ENCODE measurements at regions not wholly inside any gene's neighbourhood (a gene's known extent, or its start where the extent isn't known, plus 50 kb on each side); places are given as distances from the start of the nearest gene placed in this dataset.
A peak's percentile ranks its signal among the peaks of the same experiment; 100 is the strongest.
"Not testable (repeated sequence)": the region's sequence is repeated elsewhere in the genome, so short reads cannot be mapped to it uniquely, and the experiment has no call there.

GRCh38 chr6:160818934-160819333, 116.9 kb downstream of the PLG start:
- intact Hi-C loops (cut with micrococcal nuclease), result no loop called here
- ChIA-PET CTCF (no interaction called here), POLR2A (interaction anchor here (0.9 kb wide), 1 partner anchor 53 kb away, joined by 3 read pairs; no protein-coding TSS in a partner anchor)
- Mint-ChIP-seq H3K36me3 (ENCODE audit: insufficient read depth, unreplicated experiment) (no peaks in the 10 kb centered on the region), H3K9me3 (ENCODE audit: unreplicated experiment) (no peaks in the 10 kb centered on the region), H3K27me3 (ENCODE audit: insufficient read depth, unreplicated experiment) (no peaks in the 10 kb centered on the region), H3K4me1 (ENCODE audit: insufficient read depth, unreplicated experiment) (no peaks in the 10 kb centered on the region), H3K4me3 (ENCODE audit: unreplicated experiment) (no peak overlapping the region), H3K27ac (ENCODE audit: low read depth, unreplicated experiment) (no peak overlapping the region)
- no peak for DNase-seq (ENCODE audit: unreplicated experiment)
- TF ChIP-seq, protein P1, sequence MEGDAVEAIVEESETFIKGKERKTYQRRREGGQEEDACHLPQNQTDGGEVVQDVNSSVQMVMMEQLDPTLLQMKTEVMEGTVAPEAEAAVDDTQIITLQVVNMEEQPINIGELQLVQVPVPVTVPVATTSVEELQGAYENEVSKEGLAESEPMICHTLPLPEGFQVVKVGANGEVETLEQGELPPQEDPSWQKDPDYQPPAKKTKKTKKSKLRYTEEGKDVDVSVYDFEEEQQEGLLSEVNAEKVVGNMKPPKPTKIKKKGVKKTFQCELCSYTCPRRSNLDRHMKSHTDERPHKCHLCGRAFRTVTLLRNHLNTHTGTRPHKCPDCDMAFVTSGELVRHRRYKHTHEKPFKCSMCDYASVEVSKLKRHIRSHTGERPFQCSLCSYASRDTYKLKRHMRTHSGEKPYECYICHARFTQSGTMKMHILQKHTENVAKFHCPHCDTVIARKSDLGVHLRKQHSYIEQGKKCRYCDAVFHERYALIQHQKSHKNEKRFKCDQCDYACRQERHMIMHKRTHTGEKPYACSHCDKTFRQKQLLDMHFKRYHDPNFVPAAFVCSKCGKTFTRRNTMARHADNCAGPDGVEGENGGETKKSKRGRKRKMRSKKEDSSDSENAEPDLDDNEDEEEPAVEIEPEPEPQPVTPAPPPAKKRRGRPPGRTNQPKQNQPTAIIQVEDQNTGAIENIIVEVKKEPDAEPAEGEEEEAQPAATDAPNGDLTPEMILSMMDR (IDR thresholded peaks at IDR 0.05; ENCODE audit: unreplicated experiment), result no peak
- no TSS peak for BruUV-seq (replicated peaks)

DNA sequence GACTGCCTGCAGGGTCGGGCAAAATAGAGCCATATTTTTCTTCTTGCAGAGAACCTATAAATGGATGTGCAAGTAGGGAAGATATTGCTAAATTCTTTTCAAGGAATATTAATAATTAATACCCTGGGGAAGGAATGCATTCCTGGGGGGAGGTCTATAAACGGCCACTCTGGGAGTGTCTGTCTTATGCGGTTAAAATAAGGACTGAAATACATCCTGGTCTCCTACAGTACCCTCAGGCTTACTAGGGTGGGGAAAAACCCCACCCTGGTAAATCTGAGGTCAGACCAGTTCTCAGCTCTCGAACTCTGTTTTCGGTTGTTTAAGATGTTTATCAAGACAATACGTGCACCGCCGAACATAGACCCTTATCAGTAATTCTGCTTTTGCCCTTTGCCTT, 118.6 kb downstream of the PLG start:
- H3K27ac Mint-ChIP-seq (ENCODE audit: low read depth, unreplicated experiment); H3K9me3 Mint-ChIP-seq (ENCODE audit: unreplicated experiment); H3K4me3 Mint-ChIP-seq (ENCODE audit: unreplicated experiment); BruUV-seq (replicated peaks); DNase-seq (ENCODE audit: unreplicated experiment); H3K4me1 Mint-ChIP-seq (ENCODE audit: insufficient read depth, unreplicated experiment); H3K36me3 Mint-ChIP-seq (ENCODE audit: insufficient read depth, unreplicated experiment); H3K27me3 Mint-ChIP-seq (ENCODE audit: insufficient read depth, unreplicated experiment); intact Hi-C loops (cut with micrococcal nuclease): not testable (repeated sequence)
- POLR2A ChIA-PET, result interaction anchor here (0.6 kb wide), 1 partner anchor 211 kb away, joined by 3 read pairs; no protein-coding TSS in a partner anchor
- CTCF ChIA-PET, result interaction anchor here (0.7 to 1.5 kb wide), 2 partner anchors 110 to 678 kb away, joined by 3 to 5 read pairs; no protein-coding TSS in a partner anchor

DNA sequence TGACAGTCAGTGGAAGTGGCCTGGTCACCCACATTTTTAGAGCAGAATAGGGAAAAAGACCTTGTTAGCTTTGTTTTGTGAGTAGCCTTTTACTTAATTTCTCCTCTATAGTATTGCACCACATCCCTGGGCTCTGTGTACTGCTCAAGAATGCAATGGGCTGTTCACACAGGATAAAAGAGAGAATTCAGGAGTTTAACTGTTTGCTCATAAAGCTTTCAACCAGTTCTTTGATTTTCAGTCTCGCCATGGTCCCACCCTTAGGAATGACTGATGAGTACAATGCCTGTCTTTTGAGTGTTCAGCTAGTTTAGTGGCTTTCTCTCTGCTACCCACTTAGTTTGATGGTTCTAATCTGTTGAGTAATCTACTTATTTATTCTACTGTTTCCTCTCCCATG, 129.7 kb downstream of the PLG start:
- Mint-ChIP-seq H3K27me3 (ENCODE audit: insufficient read depth, unreplicated experiment) (no peaks in the 10 kb centered on the region), H3K27ac (ENCODE audit: low read depth, unreplicated experiment) (no peak overlapping the region), H3K4me3 (ENCODE audit: unreplicated experiment) (no peak overlapping the region), H3K4me1 (ENCODE audit: insufficient read depth, unreplicated experiment) (no peaks in the 10 kb centered on the region), H3K36me3 (ENCODE audit: insufficient read depth, unreplicated experiment) (no peaks in the 10 kb centered on the region), H3K9me3 (ENCODE audit: unreplicated experiment) (no peaks in the 10 kb centered on the region)
- intact Hi-C loops (cut with micrococcal nuclease), result no loop called here
- ChIA-PET CTCF (no interaction called here), POLR2A (interaction anchor here (0.6 to 1.2 kb wide), 3 partner anchors 16 to 63 kb away, joined by 3 to 5 read pairs (median 3); no protein-coding TSS in a partner anchor)
- DNase-seq (ENCODE audit: unreplicated experiment), result peak; percentile 4
- TF ChIP-seq, protein P1 (IDR thresholded peaks at IDR 0.05; ENCODE audit: unreplicated experiment), result no peak
- no TSS peak for BruUV-seq (replicated peaks)

DNA sequence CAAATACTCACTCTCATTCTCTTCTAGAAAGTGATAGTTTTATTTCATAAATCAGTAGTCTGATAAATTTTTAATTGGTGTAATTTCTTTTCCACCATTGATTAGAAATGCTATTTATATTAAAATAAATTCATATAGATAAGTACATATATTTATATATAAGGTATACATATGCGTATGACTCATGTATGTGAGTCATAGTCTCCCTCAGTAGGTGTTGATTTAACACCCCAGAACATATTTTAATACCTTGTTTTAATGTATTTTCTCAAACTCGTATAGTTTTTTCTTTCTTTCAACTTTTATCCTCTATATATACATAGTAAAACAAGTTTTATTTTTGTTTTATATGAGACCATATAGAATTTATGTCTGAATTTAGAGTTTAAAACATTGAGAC, 130.4 kb downstream of the PLG start:
- no peak overlapping the region for H3K27ac Mint-ChIP-seq (ENCODE audit: low read depth, unreplicated experiment)
- CTCF ChIA-PET, result no interaction called here

More for the DNA sequence above, 130.4 kb downstream of the PLG start:
- Mint-ChIP-seq H3K36me3 (ENCODE audit: insufficient read depth, unreplicated experiment) (peaks cover 4% of the 10 kb centered on the region), H3K4me1 (ENCODE audit: insufficient read depth, unreplicated experiment) (no peaks in the 10 kb centered on the region), H3K27me3 (ENCODE audit: insufficient read depth, unreplicated experiment) (no peaks in the 10 kb centered on the region), H3K9me3 (ENCODE audit: unreplicated experiment) (no peaks in the 10 kb centered on the region), H3K4me3 (ENCODE audit: unreplicated experiment) (no peak overlapping the region)
- peak; percentile 23 for DNase-seq (ENCODE audit: unreplicated experiment)
- intact Hi-C loops (cut with micrococcal nuclease), result no loop called here
- BruUV-seq (replicated peaks), result no TSS peak
- POLR2A ChIA-PET, result interaction anchor here (1.2 kb wide), 1 partner anchor 63 kb away, joined by 3 read pairs; no protein-coding TSS in a partner anchor
- TF ChIP-seq, protein P1 (IDR thresholded peaks at IDR 0.05; ENCODE audit: unreplicated experiment), result no peak

All from MCF 10A (cell line).